SK-N-DZ (cell line): ENCODE measurements at regions not wholly inside any gene's neighbourhood (a gene's known extent, or its start where the extent isn't known, plus 50 kb on each side); places are given as distances from the start of the nearest gene placed in this dataset.
A peak's percentile ranks its signal among the peaks of the same experiment; 100 is the strongest.

Experiments
- DNase-seq: peaks from one replicate; pipeline ENCODE4 v3.0.0-alpha.2; 2015; ENCODE audit warnings: low spot score
- small RNA-seq, 2 experiments: library from RNA; depleted of rRNA; stranded (forward); fragments of <200 nt; gene quantifications; one replicate each; pipeline ENCODE3, GENCODE V24; 2014

- DNase-seq = no peak
Measured at GRCh38 chr15:75131269-75131643, 70.4 kb upstream of the C15orf39 start.

DNA sequence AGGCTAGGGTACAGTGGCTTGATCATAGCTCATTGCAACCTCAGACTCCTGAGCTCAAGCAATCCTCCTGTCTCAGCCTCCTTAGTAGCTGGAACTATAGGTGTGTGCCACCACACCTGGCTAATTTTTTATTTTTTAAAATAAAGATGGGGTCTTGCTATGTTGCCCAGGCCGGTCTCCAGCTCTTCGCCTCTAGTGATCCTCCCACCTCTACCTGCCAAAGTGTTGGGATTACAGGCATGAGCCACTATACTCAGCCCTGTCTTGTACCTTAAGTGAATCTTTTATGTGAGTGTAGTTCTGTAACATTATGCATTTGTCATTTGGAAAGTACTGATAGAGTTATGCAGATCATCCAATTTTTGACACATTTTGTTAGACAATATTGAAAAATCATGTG lies 66.9 kb upstream of the C15orf39 start:
- DNase-seq = no peak

GRCh38 chr15:75136118-75136517 lies 65.6 kb upstream of the C15orf39 start:
- no peak for DNase-seq

DNA sequence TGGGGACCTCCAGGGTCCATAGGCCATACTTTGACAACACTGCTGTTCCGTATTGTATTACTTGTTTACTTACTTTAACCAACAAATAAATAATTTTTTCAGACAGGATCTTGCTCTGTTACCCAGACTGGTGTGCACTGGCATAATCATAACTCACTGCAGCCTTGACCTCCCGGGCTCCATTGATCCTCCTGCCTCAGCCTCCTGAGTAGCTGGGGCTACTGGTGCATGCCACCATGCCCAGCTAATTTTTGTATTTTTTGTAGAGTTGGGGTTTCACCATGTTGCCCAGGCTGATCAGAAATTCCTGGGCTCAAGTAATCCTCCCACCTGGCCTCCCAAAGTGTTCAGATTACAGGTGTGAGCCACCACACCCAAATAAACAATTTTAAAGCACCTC lies 64.9 kb upstream of the C15orf39 start:
- DNase-seq = no peak

- DNase-seq = no peak
Measured at GRCh38 chr15:75138016-75138999, 63.4 kb upstream of the C15orf39 start.

DNA sequence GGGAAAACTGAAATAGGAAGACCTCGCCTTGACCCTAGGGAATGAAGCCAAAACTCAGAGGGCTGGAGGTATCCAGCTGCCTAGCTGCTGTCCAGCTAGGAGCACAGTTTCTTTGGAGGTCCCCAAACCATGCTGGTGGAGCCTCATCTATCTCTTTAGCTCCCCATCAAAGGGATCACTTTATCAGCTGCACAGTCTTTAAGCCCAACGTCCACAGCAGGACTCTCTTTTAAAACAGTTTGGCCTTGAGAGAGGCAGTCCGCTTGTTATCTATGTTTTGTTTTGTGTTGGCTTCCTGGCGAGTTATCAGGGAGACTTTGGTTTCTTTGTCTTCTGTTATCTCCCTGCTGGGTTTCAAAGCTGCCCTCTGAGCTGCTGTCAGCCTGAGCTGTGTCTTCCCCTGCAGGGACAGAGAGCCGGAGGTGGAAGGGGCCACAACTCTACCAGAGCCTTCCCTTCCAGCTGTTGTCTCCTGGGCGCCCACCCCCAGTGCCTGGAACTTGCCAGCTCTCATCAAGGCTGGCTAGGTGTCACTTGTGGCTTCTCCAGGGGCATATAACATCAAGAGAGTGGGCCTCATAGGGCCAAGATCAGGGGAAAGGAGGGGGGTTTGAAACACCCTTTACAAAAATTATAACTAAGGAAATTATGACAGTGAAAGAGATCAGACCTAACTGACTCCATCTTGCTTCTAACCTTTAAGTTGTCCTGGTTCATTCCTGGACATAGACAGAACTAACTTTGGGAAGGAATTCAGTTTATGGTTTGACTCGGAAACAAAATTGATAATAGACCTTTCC lies 61.4 kb upstream of the C15orf39 start:
- DNase-seq = no peak

DNA sequence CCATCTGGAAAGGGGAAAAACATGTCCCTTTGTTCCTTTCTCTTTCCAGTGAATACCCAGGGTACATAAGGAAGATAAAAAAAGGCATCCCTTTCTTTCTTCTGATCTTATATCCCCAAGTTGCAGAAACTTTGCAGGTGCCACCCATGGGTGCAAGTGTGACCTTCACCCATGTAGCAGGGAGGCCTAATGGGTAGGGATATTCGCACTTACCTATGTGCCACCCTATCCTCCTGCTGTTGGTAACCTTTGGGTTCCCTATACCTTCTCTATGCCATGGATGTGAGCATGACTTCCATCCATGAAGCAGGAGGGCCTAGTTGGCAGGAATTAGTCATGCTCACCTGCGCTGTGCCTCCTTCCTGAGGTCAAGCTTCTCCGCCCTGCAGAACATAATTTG lies 59.2 kb upstream of the C15orf39 start:
- DNase-seq = no peak

DNA sequence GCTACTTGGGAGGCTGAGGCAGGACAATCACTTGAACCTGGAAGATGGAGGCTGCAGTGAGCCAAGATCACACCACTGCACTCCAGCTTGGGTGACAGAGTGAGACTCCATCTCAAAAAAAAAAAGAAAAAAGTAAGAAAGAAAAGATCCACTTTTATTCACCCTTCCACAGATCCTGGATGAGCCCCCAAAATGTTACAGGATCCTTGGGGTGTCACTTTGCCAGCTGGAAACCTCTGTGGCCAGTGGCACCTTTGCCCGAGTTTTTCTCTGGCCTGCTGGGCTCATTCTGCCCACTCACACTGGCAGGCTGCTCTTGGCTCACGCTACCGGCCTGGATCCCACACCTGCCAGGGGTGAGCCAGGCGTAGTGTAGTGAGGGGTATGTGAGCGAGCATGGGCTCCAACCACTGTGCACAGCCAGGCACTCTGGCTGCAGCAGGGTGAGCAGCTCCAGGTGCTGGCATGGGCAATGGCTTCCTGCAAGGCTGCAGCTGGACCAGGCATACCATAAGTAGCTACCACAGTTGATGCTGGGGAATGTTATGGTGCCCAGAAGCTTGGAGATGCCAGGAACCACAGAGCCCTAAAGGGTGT lies 57.8 kb upstream of the C15orf39 start:
- DNase-seq = no peak

DNA sequence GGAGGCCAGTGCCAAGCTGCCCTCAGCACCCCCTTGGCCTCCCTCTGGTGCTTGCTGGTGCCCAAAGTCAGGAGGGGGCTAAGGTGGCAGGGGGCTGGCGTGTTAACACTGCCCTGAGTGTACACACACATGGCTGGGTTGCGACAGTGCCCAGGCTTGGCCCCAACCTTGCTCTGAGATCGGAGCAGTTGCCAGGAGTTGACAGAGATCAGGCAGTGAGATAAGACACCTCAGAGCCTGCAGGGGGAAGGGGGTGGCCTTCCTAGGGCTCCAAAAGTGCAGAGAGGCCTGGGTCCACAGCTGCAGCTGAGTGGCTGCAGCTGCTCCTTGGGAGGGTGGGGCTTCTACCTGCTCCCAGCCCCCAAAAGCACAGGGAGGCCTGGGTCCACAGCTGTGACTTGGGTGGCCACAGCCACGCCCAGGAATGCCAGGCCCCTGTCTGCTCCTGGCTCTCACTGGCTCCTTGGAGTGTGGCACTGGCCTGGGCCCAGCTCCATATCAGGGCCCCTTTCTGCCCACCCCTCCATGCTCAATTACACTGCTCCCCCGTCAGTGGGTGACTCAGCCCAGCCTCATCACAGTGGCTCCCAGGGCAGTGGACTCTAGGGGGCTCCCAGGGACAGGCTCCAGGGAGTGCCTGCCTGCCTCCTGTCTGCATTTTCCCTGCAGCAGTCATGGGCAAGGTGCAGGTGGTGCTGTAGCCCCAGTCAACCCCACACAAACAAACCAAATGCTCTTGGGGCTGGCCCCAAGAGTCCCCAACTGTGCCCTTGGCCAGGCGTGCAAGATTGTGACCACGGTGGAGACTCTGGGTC lies 56.4 kb upstream of the C15orf39 start:
- DNase-seq = peak; percentile 37

- DNase-seq = no peak
Measured at GRCh38 chr15:75148280-75148679, 53.4 kb upstream of the C15orf39 start.

DNA sequence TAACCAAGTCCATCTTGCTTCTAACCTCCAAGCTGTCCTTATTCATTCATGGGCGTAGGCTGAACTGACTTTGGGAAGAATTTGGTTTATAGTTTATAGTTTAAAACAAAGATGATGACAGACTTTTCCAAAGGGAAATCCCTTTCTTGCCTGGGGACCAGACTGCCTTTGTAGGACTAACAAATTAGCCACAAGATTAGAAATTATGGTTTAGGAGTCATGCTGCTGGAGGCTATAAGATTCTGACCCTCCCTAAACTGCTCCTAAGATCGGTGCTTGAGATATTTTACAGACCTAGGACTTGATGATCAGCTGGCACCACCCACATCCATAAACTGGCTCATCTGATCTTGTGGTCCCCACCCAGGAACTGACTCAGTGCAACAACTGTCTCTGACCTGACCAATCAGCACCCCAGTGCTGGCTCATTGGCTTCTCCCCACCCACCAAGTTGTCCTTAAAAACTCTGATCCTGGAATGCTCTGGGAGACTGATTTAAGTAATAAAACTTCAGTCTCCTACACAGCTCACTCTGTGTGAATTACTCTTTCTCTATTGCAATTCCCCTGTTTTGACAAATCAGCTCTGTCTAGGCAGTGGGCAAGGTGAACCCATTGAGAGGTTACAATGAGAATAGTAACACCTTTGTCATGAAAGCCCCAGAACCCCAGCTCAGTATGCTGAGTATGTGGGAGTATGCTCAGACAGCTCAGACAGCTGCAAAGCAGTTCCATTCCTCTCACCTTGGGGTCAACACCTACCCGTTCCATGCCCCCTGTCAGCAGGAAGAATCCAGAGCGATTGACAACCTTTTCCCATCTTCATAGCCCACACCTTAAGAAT lies 51.6 kb upstream of the C15orf39 start:
- DNase-seq = no peak

- no peak for DNase-seq
Measured at GRCh38 chr15:75151214-75152128, 50.2 kb upstream of the C15orf39 start.

Small RNAs in the stretch of these regions (small RNA-seq; reads per million reads assigned to genes)
- gene RF00017 (0 reads per million in 2 experiments), gene RF00601 (0 reads per million in 2 experiments)
